ENCODE measurements at regions not wholly inside any gene's neighbourhood (a gene's known extent, or its start where the extent isn't known, plus 50 kb on each side); places are given as distances from the start of the nearest gene placed in this dataset.

DNA sequence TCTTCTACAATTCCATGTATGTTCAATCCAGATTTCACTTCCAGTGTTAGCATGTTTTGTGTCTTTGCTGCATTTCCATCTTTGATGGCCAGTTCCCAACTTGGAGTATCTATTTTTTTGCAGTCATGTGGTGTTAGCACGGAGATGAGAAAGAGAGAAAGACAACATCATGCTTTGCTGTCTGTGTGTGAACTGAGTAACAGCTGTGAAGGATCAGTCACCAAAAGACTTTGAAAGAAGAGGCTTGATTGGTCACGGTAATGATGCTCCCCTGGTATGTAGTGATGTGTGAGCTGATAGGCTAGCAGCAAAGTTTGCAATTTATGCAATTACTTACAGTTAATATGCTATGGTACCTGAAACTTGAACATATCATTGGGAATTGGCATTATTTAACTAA is 731.3 kb upstream of the NRSN1 start:
- DNase-seq = no peak

DNA sequence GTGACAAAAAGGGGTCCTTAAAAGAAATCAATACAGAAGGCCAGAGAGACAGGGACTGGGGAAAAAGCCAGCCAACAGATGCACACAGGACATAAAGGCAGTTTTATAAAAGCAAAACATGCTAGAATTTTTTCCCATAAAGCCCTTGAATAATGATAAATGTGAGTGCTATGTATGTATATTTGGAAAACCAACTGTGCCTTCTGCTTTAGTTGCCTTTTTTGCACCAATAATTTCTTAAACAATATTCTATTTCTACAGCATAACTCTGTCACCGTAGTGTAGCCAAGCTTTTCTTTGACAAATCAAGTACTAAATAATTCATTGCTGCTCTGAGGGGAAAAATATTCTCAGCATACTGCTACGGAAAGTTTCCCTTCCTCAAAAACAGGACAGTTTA is 730.6 kb upstream of the NRSN1 start:
- DNase-seq = no peak

DNA sequence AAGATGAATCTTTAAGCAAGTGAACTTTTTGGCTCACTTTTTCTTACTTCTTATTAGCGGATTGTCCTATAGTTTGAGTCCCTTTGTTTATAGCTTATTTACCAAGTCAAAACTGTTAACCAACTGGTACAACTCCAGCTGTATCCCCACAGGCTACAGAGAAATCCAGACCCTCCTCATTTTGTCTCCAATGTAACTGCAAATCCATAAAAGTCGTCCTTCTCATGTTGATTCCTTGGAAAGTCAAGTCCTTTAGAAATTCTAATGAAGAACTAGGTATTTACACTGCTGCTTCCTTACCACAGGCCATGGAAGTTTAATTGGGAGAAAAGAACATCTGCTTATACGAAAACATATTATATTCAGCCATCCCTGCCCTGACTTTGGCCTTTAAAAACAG is 729.1 kb upstream of the NRSN1 start:
- DNase-seq = no peak

DNA sequence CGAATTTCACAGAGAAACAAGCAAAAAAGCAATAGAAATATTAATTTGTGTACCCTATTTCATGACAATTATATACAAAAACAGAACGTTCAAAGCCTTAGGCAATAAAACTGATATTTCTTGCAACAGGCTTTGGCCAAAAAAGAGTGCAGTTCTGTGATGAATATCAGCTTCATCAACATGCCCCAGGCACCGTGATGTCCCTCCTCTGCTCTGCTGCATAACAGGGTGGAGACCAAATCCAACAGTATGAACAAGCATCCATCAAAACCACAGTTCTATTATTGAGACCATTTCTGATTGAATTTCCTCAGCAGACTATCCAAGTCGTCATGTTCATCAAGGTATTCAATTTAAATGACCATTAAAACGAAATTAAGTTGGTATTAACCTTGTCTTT is 722.6 kb upstream of the NRSN1 start:
- no peak for DNase-seq

DNA sequence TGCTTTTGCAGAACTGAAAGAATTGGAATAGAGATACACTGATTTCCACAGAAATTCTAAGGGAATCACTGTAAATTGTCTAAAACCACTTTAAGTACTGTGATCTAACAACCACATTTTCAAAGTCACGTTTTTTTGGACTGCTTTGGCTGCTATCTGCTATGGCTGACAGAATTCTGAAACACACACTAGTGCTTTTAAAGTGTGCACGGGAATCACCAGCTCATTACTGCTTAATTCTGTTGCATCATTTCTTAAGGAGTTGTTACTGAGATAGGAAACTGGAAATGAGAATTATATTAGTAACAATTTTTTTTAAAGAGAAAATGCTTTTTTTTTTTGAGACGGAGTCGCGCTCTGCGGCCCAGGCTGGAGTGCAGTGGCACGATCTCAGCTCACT is 716.5 kb upstream of the NRSN1 start:
- DNase-seq = no peak

DNA sequence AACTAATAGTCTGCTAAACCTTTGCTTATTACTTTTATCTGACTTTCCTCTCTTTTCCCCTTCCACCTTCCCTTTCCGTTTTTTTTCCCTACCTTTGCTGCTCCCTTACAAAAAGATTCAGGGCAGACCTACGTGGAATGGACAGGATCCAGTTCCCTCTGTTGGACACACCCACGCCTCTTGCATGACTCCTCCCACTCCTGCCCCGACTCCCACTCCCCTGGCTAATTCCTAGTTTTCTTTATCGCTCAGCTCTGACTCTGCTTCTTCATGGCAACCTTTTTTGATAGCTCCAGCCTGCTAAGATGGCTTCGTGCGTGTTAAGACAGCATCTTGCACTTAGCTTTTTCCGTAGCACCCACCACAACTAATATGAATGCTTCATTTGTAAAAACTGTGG is 715.6 kb upstream of the NRSN1 start:
- DNase-seq = no peak

DNA sequence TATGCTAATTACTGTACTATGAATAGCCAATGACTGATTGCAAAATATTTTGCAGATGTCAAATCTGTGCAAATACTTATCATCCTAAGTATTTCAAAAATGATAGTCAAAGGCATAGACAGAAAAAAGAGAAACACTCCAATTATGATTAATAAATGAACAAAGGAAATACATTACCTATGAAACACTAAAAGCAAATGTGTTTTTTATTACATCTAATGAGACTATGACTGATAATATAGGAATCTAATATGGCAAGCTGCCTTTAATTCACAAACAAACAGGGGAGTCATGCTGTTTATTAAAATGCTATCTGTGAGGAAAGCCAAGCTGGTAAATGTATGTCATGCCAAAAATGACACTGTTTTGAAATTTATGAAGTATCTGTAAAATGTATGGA is 713.2 kb upstream of the NRSN1 start:
- DNase-seq = no peak

DNA sequence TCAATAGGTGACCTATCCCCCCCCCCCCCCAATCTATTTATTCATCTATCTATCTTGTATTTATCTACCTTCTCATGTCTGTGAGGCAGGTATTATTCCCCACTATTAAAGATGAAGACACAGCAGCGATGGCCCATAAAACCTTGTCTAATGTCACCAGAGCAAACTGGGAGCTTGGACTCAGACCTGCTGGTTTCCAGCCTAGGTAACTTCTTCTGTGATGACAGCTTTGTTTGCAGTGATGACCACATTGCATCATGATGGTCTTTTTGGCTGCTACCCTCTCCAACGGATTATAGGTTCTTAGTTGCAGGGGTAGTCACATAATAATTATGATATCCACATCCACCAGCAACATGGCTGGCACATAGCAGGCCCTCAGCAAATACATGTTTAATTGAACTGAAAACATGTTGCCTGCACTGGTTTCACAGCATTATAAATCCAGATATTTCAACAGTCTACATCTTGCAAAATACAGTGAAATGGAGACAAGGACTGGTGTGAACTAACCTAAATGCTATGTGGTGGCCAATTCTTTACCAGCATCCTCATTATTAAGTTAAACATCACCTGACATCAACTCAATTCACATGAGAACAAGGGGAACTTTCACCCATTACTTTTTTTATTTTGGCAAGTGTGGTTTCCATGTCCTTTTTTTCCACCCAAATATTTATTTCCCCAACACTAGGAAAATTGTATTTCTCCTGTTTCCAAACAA is 712.5 kb upstream of the NRSN1 start:
- no peak for DNase-seq

DNA sequence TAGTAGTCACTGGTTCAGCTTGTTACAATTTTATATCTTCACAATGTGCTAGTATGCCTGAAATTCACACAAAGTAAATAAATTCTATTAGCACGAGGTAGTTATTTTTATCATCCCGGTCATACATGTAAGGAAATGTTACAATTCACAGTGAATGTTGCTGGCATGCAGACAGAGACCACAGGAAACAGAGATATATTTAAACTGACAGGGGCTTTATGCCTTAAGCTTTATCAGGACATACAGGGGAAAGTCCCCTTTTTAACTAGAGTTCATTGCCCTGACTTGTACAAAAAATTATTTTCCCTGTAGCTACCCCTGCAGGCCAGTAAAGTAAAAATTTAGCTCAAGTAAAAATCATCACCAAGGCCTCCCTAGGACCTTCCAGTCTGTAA is 712.0 kb upstream of the NRSN1 start:
- no peak for DNase-seq

DNA sequence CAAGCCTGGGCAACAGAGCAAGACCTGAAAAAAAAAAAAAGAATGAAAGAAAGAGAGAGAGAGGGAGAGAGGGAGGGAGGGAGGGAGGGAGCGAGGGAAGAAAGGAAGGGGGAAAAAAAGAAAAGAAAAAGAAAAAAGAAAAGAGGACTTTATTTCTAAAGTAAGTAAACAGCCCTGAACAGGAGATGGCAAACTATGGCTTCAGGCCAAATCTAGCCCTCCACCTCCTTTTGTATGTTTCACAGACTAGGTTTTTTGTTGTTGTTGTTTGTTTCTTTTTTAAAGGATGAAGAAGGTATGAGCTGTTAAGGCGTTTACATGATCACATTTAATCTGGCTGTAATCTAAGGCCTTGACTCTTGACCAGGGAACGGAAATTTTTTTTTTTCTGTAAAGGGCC is 711.1 kb upstream of the NRSN1 start:
- DNase-seq = no peak

DNA sequence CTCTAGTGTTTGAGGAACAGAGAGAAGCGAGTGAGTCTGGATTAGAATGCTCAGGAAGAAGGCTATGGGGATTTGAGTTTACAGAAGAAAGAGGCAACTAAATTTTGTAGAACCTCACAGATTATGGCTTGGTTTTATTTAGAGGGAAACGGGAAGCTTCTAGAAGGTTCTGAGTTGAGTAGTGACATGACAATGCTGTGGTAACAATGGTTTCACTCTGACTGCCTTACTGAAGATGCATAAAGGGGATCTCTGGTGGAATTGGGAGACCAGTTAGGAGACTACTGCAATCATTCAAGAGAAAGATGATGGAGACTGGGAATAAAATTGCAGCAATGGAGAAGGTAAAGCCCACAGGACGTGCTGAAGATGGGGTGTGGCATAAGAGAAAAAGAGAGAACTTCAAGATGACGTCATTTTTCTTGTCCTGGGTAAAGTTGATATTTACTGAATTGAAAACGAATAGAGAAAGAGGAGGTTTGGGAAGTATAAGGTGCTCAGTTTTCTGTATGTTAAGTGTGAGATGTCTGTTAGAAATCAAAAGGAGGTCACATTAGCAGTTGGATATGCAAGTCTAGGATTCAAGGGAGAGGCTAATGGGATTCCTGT is 710.1 kb upstream of the NRSN1 start:
- DNase-seq = no peak

DNA sequence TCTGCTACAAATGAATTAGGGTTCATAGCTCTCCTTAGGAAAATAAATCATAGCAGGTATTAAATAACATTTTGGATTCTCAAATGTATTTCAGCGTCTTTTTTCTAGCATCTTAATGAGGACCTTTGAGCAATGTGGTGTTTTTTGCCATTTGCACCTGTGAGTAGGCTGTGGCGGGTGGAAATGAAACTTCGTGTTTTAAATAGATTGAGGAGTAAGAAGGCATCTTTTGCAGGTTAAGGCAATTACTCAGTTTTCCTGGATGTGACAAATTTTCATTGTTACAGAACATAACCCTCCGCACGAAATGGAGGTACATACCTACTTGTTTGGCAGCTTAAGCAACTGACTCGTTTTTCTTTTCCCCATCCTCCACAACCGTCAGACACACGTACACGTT is 708.9 kb upstream of the NRSN1 start:
- no peak for DNase-seq

DNA sequence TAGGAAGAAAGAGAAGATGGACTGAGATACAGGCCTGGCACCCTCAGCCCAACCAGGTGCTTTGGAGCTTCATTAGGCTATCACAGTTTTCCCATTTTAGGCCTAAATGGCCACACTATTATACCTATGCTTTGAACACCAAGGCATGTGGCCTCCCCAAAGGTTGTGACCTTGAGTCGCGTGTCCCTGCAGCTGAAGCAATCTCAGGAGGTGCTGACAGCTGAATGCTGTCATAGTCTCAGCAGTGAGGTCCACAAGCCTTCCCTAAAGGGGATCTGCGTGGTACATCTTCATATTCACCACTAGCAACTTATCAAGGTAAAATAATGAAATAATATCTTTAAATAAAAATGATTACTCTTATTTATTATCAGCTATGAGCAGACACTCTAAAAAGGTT is 707.9 kb upstream of the NRSN1 start:
- no peak for DNase-seq

DNA sequence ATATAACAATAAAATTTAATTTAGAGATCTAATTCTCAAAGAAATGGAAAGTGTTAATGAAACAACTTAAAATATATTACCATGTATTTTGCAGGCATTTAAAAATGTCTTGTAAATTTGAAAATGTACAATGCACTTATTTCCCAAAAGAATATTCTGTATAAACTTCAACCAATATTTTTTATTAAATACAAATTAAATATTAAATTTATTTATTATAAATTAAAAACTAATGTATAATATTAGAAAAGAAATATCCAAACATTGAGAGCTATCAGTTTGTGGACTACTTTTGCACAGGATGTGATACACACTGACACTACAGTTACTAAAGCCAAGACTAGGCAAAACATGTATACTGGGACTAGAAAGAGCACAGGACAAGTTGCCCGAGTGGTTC is 707.0 kb upstream of the NRSN1 start:
- no peak for DNase-seq

DNA sequence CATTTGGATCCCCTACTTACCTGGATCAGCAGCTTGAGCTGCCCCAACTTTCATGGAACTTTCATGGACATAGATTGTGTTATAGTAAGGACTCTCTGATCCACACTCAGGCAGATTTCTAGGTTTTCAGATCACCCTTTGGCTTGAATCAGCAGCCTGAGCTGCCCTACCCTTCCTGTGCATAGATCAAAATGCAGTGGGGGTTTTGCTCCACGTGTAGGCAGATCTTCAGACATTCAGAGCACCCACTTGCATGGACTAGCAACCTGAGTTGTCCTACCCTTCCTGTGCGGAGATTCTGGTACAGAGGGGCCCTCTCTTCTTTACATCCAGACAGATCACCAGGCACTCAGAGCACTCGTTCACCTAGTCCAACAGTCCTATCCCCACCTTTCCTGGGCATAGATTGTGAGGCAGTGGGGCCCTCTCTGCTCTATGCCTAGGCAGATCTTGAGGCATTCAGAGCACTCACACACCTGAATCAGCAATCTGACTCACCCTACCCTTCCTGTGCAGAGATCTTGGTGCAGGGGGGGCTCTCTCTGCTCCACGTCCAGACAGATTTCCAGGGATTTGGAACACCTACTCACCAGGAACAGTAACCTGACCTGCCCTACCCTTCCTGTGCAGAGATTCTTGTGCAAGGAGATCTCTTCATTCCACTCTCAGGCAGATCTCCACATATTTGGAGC is 705.2 kb upstream of the NRSN1 start:
- no peak for DNase-seq

DNA sequence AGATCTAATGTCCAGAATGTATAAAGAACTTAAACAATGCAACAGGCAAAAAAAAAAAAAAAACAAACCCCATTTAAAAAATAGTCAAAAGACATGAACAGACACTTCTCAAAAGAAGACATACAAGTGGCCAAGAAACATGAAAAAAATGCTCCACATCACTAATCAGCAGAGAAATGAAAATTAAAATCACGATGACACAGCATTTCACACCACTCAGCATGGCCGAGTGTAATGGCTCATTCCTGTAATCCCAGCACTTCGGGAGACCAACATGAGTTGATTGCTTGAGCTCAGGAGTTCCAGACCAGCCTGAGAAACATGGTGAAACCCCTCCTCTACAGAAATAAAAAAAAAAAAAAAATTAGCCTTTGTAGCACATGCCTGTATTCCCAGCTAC is 701.4 kb upstream of the NRSN1 start:
- no peak for DNase-seq

DNA sequence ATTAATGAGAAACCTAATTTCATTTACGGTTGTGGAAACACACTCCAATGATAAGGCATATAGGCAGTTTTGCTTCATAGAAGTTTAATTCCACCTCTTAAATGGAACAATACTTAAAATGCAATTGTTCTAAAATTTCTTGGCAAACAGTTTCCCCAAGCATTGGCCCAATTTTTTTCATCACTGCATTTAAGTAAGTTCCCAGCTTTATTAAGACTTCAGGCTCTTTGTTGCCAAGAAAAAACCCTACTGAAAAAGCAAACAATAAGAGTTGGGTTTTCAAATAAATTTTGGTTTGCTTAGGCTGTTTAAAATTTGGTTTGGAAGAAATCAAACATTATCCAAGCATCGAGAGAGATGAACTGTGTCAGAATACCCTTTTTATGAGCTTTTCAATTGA is 690.9 kb upstream of the NRSN1 start:
- no peak for DNase-seq

DNA sequence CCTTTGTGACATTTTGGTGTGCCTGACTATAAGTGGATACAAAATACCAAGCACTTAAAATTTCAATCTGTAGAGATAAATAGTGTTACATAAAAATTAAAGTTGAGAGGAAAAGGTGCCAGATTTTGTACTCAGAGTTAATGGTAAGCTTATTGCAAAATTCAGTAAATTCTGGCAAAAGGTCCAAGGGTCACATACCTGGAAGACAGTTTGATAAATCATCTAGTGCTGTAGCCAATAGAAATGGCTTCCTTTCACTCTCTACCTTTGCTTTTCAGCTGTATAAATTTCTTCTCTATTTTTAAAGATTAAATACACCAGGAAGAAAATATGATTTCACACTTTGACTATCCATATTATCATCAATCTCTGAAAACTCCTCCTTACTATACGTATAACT is 690.2 kb upstream of the NRSN1 start:
- no peak for DNase-seq

DNA sequence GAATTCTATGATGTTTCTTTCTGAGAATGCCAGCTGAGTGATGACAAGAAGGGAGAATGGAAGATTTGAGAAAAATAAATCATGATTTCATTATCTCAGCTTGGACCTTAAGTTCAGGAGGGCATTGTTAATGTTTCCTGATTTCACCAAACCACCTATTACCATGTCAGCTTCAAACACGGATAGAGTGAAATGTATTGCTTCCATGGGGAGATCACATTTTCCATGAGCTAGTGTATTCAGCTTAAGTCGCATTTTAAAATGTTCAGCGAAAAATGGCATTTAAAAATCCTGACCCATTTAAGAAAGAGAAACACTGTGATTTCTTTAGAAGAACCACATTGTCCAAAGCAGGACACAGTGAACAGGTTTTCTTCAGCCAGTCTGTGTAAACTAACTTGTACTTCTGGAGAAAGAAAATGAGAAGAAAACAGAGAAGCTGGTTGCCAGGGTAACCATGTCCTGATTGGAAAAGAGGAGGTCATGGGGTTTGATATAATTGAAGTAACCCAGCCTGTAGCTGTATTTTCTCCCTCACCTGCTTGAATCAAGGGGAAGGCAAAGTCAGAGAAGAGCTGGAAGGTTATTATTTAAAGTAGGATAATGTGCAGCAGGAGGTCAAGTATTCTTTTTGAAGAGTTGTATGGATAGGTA is 684.1 kb upstream of the NRSN1 start:
- DNase-seq = no peak

DNA sequence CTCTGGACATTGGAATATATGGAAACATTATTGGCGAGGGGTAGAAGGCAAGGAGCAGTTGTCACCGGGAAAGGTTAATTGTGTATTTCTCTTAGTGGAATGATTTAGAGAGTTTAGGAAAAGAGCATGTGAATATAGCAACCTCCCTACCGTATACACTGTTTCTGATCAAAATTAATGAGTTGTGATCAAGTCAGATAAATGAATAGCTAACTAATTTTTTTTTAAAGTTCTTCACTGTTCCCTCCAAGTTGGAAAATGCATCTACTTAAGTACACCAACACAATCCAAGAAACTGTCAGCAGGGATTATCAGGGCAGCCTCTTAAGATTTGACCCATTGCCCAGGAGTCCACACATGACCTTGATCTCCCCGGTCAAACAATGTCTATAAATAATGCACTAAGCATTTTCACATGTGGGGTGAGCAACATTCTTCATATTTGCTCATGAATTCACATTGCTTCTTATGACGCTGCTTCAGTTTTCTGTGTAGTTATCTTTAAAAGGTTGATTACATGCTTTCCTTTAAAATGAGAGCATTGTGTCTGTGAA is 680.8 kb upstream of the NRSN1 start:
- DNase-seq = no peak

DNA sequence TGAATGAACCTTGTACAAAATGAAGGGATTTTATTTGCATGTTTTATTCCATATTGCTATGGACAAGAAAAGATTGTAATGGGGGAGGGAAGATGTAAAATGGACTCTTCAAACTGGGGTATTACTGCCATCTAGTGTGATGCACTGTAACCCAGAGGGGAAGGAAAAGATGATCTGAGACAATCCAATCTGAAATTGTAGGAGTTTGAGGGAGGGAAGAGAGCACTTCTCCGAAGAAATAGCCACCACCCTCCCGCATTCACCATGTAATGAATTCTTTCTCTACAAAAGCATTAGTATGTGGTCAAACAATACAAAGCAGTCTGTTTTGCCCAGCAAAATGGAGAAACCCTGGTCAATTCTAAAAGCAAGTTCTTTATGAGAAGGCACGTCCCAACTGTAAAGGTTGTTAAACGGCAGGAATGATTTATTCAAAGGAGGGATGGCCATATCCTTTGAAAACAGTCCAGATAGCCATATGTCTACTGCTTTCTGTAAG is 679.5 kb upstream of the NRSN1 start:
- no peak for DNase-seq

DNA sequence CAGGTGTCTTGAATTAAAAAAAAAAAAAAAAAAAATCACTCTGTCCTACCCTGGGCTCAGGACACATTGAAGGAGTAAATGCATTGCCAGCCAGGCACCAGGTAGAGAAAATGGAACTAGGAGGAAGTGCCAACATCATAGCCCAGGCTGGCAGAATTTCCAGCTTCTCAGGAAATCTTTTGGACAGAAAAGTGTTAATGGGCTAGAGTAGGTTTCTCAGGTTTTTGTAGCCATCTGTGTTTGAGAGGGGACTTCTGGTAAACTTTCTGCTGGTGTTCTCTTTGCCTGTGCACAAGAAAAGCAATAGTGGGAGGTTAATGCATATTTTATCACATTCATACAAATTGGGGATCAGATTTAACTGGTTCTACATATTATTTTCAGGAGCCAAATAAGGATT is 678.3 kb upstream of the NRSN1 start:
- no peak for DNase-seq

DNA sequence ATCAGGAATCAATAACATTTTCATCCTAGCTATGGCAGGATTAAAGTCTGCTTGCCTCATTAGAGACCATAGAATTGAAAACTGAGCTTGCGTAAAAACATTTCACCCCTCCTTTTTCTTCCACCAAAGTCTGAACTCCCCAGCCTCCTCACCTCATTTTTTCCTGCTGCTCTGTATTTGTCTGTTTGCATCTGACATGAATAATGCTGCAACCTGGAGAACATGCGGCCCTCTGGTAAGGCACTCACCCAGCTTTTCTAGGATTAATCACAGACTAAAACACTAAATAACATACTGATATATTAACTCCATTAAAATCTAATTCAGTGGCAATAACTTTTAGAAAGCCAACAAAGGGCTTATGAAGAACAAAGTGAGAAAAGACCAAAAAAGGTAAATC is 677.7 kb upstream of the NRSN1 start:
- DNase-seq = no peak

Measured in activated CD4-positive, alpha-beta T cell treated with anti-CD3 and anti-CD28 coated beads, Interleukin-10, Interleukin-2, amounts not matched to agents 100 ng/mL and 50 ng/mL, durations not matched to agents 16 hours and 8 hours (primary cell).